ENCODE measurements at regions not wholly inside any gene's neighbourhood (a gene's known extent, or its start where the extent isn't known, plus 50 kb on each side); places are given as distances from the start of the nearest gene placed in this dataset.

- TF ChIP-seq YY1 (IDR thresholded peaks at IDR 0.05; ENCODE audit: low read depth, low read length) (no peak), POLR2A (IDR thresholded peaks at IDR 0.05; ENCODE audit: control extremely low read depth in 1 of 2, low read depth in 2 of 2, low read length in 2 of 2) (no peak), RAD21 (IDR thresholded peaks at IDR 0.05 in 1 of 2, conservative IDR thresholded peaks at IDR 0.05 in 1 of 2; ENCODE audit: low read depth in 2 of 2, low read length in 2 of 2) (no peak)
Measured at GRCh38 chr10:109115179-109115578, 808.1 kb downstream of the XPNPEP1 start (continued).
